ENCODE measurements at regions not wholly inside any gene's neighbourhood (a gene's known extent, or its start where the extent isn't known, plus 50 kb on each side); places are given as distances from the start of the nearest gene placed in this dataset.

DNA sequence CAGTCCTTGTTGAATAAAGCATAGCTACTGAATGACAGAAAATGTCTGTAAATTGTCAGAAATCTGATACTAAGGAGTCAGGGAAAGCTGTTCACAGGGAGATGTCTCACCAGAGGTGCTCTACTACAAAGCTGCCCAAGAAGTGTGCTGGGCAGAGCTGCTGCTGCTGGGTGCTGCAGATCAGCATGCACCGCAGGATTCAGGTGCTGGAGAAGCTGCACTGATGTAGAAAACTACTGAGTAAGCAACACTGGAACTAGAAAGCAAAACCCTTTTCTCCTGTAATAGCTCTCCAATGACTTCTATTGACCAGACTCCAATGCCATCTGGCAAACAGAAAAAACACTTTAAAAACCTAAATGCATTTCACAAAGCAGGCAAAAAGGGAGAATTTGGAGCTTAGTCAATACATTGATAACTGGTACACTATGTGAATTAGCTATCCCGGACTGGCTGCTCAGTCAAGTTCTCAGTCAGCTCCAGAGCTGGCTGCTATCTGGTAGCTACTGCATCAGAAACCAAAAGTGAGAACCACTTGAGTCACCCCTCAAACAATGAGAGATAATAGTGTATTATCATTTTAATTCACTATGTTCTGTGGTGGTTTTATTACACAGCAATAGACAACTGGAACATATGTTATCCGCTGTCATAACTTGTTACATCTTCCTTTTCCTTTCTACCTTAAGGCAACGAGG lies 493.1 kb downstream of the CPS1 start:
- Histone ChIP-seq H3K36me3 (no peaks in the 10 kb centered on the region), H3K9me3 (no peaks in the 10 kb centered on the region), H3K27ac (no peak overlapping the region), H3K4me1 (no peaks in the 10 kb centered on the region), H3K4me3 (no peak overlapping the region), H3K27me3 (ENCODE audit: low read depth) (no peaks in the 10 kb centered on the region)
- intact Hi-C loops (cut with DNase I): no loop called here
- ATAC-seq: no peak
- no peak for DNase-seq
- TF ChIP-seq, protein P1, sequence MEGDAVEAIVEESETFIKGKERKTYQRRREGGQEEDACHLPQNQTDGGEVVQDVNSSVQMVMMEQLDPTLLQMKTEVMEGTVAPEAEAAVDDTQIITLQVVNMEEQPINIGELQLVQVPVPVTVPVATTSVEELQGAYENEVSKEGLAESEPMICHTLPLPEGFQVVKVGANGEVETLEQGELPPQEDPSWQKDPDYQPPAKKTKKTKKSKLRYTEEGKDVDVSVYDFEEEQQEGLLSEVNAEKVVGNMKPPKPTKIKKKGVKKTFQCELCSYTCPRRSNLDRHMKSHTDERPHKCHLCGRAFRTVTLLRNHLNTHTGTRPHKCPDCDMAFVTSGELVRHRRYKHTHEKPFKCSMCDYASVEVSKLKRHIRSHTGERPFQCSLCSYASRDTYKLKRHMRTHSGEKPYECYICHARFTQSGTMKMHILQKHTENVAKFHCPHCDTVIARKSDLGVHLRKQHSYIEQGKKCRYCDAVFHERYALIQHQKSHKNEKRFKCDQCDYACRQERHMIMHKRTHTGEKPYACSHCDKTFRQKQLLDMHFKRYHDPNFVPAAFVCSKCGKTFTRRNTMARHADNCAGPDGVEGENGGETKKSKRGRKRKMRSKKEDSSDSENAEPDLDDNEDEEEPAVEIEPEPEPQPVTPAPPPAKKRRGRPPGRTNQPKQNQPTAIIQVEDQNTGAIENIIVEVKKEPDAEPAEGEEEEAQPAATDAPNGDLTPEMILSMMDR (IDR thresholded peaks at IDR 0.05): no peak

DNA sequence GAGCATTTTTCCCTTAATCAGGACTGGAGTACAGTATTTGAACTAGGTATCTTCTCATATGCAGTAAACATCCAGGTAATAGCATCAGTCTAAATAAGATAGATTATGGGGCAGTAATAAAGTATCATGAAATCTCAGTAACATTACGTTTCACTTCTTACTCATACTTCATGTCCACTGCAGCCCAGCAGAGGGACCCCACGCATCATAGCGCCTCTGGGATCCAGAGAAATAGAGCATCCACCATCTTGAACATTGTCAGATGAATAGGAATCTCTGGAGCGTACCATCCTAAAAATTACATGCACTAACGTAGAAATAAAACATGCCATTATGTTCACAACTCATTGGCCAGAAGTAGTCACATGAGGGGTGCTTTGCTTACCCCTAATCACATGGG lies 499.0 kb downstream of the CPS1 start:
- Histone ChIP-seq H3K4me3 (no peak overlapping the region), H3K4me1 (no peaks in the 10 kb centered on the region)
- intact Hi-C loops (cut with DNase I): no loop called here

DNA sequence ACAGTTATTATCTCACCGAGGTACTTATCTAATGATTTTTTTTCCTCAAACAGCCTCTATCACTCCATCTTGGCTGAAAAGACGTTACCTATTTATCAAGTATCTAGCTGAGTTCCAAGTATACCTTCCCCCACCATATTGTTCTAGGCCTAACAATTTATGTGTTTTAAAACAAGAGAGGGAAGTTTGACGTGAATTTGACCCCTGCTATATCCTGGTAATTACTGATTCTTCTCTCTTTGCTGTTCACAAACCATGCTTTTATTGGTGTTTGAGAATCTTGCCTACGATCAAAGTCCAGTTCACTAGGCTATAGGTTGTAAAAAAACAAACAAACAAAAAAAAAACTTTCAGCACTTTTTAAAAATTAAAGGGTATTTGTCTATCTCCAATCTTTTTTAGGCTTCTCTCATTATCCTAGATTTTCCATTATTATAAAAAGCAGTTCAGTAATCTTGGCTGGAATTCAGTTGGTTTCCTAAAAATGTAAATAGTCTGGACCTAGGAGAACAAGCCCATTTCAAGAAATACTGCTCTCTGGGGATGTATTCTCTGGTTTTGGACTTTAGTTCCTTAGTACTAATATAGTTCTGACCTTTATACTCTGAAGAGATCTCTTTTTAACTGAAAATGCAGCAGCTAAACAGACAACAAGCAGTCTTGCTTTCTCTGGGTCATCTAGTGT lies 505.4 kb downstream of the CPS1 start:
- no peak overlapping the region for H3K27ac ChIP-seq
- intact Hi-C loops (cut with DNase I): no loop called here
- H3K9me3 ChIP-seq: no peaks in the 10 kb centered on the region
- H3K27me3 ChIP-seq (ENCODE audit: low read depth): no peaks in the 10 kb centered on the region
- H3K36me3 ChIP-seq: no peaks in the 10 kb centered on the region
- TF ChIP-seq, protein P1 (IDR thresholded peaks at IDR 0.05): no peak
- H3K4me3 ChIP-seq: no peak overlapping the region
- no peaks in the 10 kb centered on the region for H3K4me1 ChIP-seq
- ATAC-seq: no peak
- no peak for DNase-seq

More for the DNA sequence above, 499.0 kb downstream of the CPS1 start:
- no peaks in the 10 kb centered on the region for H3K27me3 ChIP-seq (ENCODE audit: low read depth)
- no peaks in the 10 kb centered on the region for H3K9me3 ChIP-seq
- ATAC-seq (no peak), DNase-seq (no peak)
- H3K27ac ChIP-seq: no peak overlapping the region
- no peaks in the 10 kb centered on the region for H3K36me3 ChIP-seq
- TF ChIP-seq, protein P1 (IDR thresholded peaks at IDR 0.05): no peak

DNA sequence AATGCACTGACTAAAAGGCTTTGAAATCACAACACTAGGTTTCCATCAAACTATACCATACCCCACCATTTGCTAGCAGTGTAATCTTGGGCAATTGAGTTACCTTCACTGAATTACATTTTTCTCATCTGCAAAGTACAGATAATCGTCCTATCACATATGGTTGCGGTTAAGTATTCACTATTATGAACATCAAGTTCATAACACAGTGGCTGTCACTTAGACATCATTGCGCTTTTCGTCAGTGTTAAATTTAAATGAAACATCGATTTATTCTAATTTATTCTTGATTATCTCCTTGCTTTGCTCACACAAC lies 505.9 kb downstream of the CPS1 start:
- Histone ChIP-seq H3K27me3 (ENCODE audit: low read depth) (no peaks in the 10 kb centered on the region), H3K4me1 (no peaks in the 10 kb centered on the region), H3K4me3 (no peak overlapping the region), H3K9me3 (no peaks in the 10 kb centered on the region), H3K27ac (no peak overlapping the region), H3K36me3 (no peaks in the 10 kb centered on the region)
- TF ChIP-seq, protein P1 (IDR thresholded peaks at IDR 0.05): no peak
- DNase-seq: no peak
- ATAC-seq: no peak
- intact Hi-C loops (cut with DNase I): no loop called here

DNA sequence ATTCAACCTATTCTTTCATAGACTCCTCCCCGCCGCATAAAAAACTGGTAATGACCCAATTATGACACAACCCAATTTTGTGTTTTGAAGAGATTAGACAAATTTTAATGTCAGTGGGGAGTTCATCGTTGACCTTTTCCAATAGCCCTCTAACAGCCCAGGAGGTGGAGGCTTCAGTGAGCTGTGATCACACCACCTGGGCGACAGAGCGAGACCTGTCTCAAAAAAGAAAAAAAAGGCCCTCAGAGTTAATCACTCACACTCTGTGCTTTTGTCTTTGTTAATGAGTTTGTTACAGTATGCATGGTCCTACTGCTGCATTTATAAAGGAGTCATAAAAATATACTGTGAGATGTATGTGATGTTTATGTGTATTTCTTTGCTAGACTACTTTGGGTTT lies 510.6 kb downstream of the CPS1 start:
- no peak overlapping the region for H3K4me3 ChIP-seq
- ATAC-seq (no peak), DNase-seq (no peak)
- no peaks in the 10 kb centered on the region for H3K9me3 ChIP-seq
- TF ChIP-seq, protein P1 (IDR thresholded peaks at IDR 0.05): no peak
- no peak overlapping the region for H3K27ac ChIP-seq
- H3K27me3 ChIP-seq (ENCODE audit: low read depth): no peaks in the 10 kb centered on the region
- H3K4me1 ChIP-seq: no peaks in the 10 kb centered on the region
- no peaks in the 10 kb centered on the region for H3K36me3 ChIP-seq
- intact Hi-C loops (cut with DNase I): no loop called here

Measured in lower lobe of right lung (tissue), 2 donors.